H1 (cell line): ENCODE measurements at regions not wholly inside any gene's neighbourhood (a gene's known extent, or its start where the extent isn't known, plus 50 kb on each side); places are given as distances from the start of the nearest gene placed in this dataset.

Source experiments
- CTCF ChIP-seq, 3 experiments: IDR thresholded peaks; 1 replicate in 2 of 3; 2 replicates in 1 of 3; pipeline versions ENCODE4 v1.5.1 to v1.6.1; 2011; ENCODE audit warnings: low read length in 3 of 3, mild to moderate bottlenecking in 3 of 3, inconsistent platforms in 2 of 3, low read depth in 1 of 3, moderate library complexity in 1 of 3; ENCODE audit not compliant: insufficient read depth in 1 of 3; ENCODE audit errors: control extremely low read depth in 1 of 3
- E2F6 ChIP-seq: IDR thresholded peaks from 2 replicates; pipeline ENCODE4 v1.6.1; 2012; ENCODE audit warnings: inconsistent platforms
- EGR1 ChIP-seq: IDR thresholded peaks from 2 replicates; pipeline ENCODE4 v1.6.1; 2011; ENCODE audit warnings: low read depth, low read length, borderline replicate concordance
- EP300 ChIP-seq, 2 experiments: IDR thresholded peaks; 1 replicate in 1 of 2; 2 replicates in 1 of 2; pipeline ENCODE4 v1.6.1; 2011 to 2012; ENCODE audit warnings: low read depth in 2 of 2, low read length in 2 of 2, mild to moderate bottlenecking in 2 of 2, borderline replicate concordance in 1 of 2, inconsistent platforms in 1 of 2, moderate library complexity in 1 of 2
- EZH2 ChIP-seq: fragments of 200-600 bp; sonication (generic); IDR thresholded peaks from 2 replicates; pipeline ENCODE4 v1.7.1; 2012; ENCODE audit warnings: low read depth, mild to moderate bottlenecking, moderate library complexity, low read length, inconsistent platforms; ENCODE audit not compliant: severe bottlenecking
- MAX ChIP-seq: IDR thresholded peaks from 2 replicates; pipeline ENCODE4 v1.6.1; 2012; ENCODE audit warnings: inconsistent platforms
- POLR2A ChIP-seq, 2 experiments: IDR thresholded peaks; 1 replicate in 1 of 2; 2 replicates in 1 of 2; pipeline ENCODE4 v1.6.1; 2011; ENCODE audit warnings: low read depth in 2 of 2, low read length in 2 of 2, mild to moderate bottlenecking in 2 of 2; ENCODE audit errors: control extremely low read depth in 1 of 2
- YY1 ChIP-seq: IDR thresholded peaks from 2 replicates; pipeline ENCODE4 v1.6.1; 2011; ENCODE audit warnings: low read depth, mild to moderate bottlenecking, low read length

GRCh38 chr3:8317661-8318649 is 183.7 kb upstream of the LMCD1 start:
- no peak for TF ChIP-seq POLR2A (IDR thresholded peaks at IDR 0.05; ENCODE audit: control extremely low read depth in 1 of 2, low read depth in 2 of 2, low read length in 2 of 2)
- no peak for TF ChIP-seq CTCF (IDR thresholded peaks at IDR 0.05; ENCODE audit: control extremely low read depth in 1 of 3, insufficient read depth in 1 of 3, low read depth in 1 of 3, low read length in 3 of 3)
- no peak for TF ChIP-seq E2F6
- TF ChIP-seq EP300 (IDR thresholded peaks at IDR 0.05; ENCODE audit: borderline replicate concordance in 1 of 2, low read depth in 2 of 2, low read length in 2 of 2), result no peak
- no peak for TF ChIP-seq YY1
- no peak for TF ChIP-seq MAX
- TF ChIP-seq EZH2, result no peak
- TF ChIP-seq EGR1, result no peak
